Endodermal cell (in vitro differentiated cells): ENCODE measurements at regions not wholly inside any gene's neighbourhood (a gene's known extent, or its start where the extent isn't known, plus 50 kb on each side); places are given as distances from the start of the nearest gene placed in this dataset.

Experiments used
- DNase-seq: peaks from one replicate; pipeline ENCODE4 v3.0.0-alpha.2; 2017
- H3K27ac ChIP-seq: 2 replicates; pipeline ENCODE4 v1.5.1; 2013; ENCODE audit warnings: mild to moderate bottlenecking, low read depth, low read length, moderate library complexity
- H3K27me3 ChIP-seq: 2 replicates; pipeline ENCODE4 v1.6.1; 2013; ENCODE audit warnings: mild to moderate bottlenecking, low read length, moderate library complexity; ENCODE audit not compliant: insufficient read depth, control insufficient read depth, poor library complexity, severe bottlenecking
- H3K36me3 ChIP-seq: 2 replicates; pipeline ENCODE4 v1.7.0; 2013; ENCODE audit warnings: mild to moderate bottlenecking, low read length, moderate library complexity; ENCODE audit not compliant: control insufficient read depth, insufficient read depth
- H3K4me1 ChIP-seq: one replicate; pipeline ENCODE4 v1.7.0; 2013; ENCODE audit warnings: low read length; ENCODE audit not compliant: control insufficient read depth, insufficient read depth
- H3K4me3 ChIP-seq: 2 replicates; pipeline ENCODE4 v1.5.1; 2013; ENCODE audit warnings: mild to moderate bottlenecking, low read length, moderate library complexity
- H3K9ac ChIP-seq: 2 replicates; pipeline ENCODE4 v1.6.1; 2013; ENCODE audit warnings: mild to moderate bottlenecking, low read length, moderate library complexity; ENCODE audit not compliant: poor library complexity, severe bottlenecking; ENCODE audit errors: extremely low read depth
- H3K9me3 ChIP-seq: 2 replicates; pipeline ENCODE4 v1.6.1; 2013; ENCODE audit warnings: mild to moderate bottlenecking, low read length, moderate library complexity; ENCODE audit not compliant: control insufficient read depth
- H3K27ac Mint-ChIP-seq: 2 replicates; pipeline ENCODE4 v1.8.0; 2020; ENCODE audit warnings: mixed read lengths
- H3K27me3 Mint-ChIP-seq: 2 replicates; pipeline ENCODE4 v1.8.0; 2021; ENCODE audit warnings: mild to moderate bottlenecking, mixed read lengths; ENCODE audit not compliant: insufficient read depth
- H3K36me3 Mint-ChIP-seq: 2 replicates; pipeline ENCODE4 v1.8.0; 2020; ENCODE audit warnings: low read depth, mixed read lengths
- H3K4me1 Mint-ChIP-seq: 2 replicates; pipeline ENCODE4 v1.8.0; 2020; ENCODE audit warnings: mixed read lengths
- H3K4me3 Mint-ChIP-seq: 2 replicates; pipeline ENCODE4 v1.8.0; 2020; ENCODE audit warnings: mild to moderate bottlenecking, moderate library complexity, mixed read lengths
- H3K9me3 Mint-ChIP-seq: 2 replicates; pipeline ENCODE4 v1.8.0; 2020; ENCODE audit warnings: mild to moderate bottlenecking, mixed read lengths
- CTCF ChIP-seq: fragments of 200-600 bp; sonication (generic); conservative IDR thresholded peaks from 2 replicates; pipeline ENCODE4 v1.5.0; 2021; ENCODE audit warnings: antibody characterized with exemption, mild to moderate bottlenecking
- WGBS, 2 experiments: methylation state at CpG; one replicate each; pipeline versions ENCODE4 v1.1.5 to v1.1.7; 2013; ENCODE audit warnings: missing lambda C conversion rate in 2 of 2, mixed read lengths in 1 of 2; ENCODE audit not compliant: insufficient coverage in 1 of 2, insufficient read length in 1 of 2; 5-methylcytosine and 5-hydroxymethylcytosine counted together

GRCh38 chr12:60094436-60094835 is 498.6 kb downstream of the SLC16A7 start:
- H3K27ac Mint-ChIP-seq, result no peak overlapping the region
- H3K4me1 Mint-ChIP-seq, result no peaks in the 10 kb centered on the region
- WGBS, 2 experiments, result 78% methylated on average over 1 of the region's 1 CpG; no CpG with 5 or more reads in 1 of the 2 experiments
- Histone ChIP-seq H3K36me3 (no peaks in the 10 kb centered on the region), H3K9me3 (peaks cover 6% of the 10 kb centered on the region), H3K9ac (no peak overlapping the region), H3K27ac (no peak overlapping the region), H3K4me3 (no peak overlapping the region), H3K27me3 (no peaks in the 10 kb centered on the region), H3K4me1 (no peaks in the 10 kb centered on the region)
- no peaks in the 10 kb centered on the region for H3K36me3 Mint-ChIP-seq
- H3K9me3 Mint-ChIP-seq, result peaks cover 10% of the 10 kb centered on the region
- H3K27me3 Mint-ChIP-seq, result no peaks in the 10 kb centered on the region
- TF ChIP-seq CTCF, result no peak
- H3K4me3 Mint-ChIP-seq, result no peak overlapping the region
- DNase-seq, result no peak

DNA sequence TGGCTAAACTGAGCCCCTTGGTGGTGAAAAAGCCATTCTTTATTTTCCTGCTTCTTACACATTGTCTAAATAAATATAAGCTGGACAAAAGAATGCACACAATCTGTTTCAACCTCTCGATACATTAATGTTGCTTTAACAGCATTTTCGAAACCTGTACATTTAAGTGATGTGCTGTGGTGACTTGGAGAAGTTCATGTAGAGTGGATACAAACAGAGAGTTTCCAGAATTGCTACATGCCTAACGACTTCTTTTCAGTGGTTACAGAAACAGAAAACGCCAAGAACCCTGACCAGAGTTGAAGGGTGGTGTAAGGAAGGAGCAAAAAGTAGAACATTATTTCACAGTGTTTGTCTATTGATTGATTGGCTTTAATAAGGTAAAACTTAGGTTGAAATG is 500.9 kb downstream of the SLC16A7 start:
- H3K27me3 ChIP-seq, result no peaks in the 10 kb centered on the region
- H3K9ac ChIP-seq, result no peak overlapping the region
- Mint-ChIP-seq H3K4me3 (no peak overlapping the region), H3K36me3 (no peaks in the 10 kb centered on the region), H3K27me3 (no peaks in the 10 kb centered on the region), H3K27ac (no peak overlapping the region), H3K4me1 (no peaks in the 10 kb centered on the region), H3K9me3 (peaks cover 14% of the 10 kb centered on the region)
- no peak for DNase-seq
- peaks cover 18% of the 10 kb centered on the region for H3K9me3 ChIP-seq
- no peak overlapping the region for H3K4me3 ChIP-seq
- H3K27ac ChIP-seq, result no peak overlapping the region
- H3K36me3 ChIP-seq, result no peaks in the 10 kb centered on the region
- 89 to 96% methylated on average over 3 to 4 of the region's 4 CpGs for WGBS, 2 experiments
- no peak for TF ChIP-seq CTCF
- no peaks in the 10 kb centered on the region for H3K4me1 ChIP-seq

DNA sequence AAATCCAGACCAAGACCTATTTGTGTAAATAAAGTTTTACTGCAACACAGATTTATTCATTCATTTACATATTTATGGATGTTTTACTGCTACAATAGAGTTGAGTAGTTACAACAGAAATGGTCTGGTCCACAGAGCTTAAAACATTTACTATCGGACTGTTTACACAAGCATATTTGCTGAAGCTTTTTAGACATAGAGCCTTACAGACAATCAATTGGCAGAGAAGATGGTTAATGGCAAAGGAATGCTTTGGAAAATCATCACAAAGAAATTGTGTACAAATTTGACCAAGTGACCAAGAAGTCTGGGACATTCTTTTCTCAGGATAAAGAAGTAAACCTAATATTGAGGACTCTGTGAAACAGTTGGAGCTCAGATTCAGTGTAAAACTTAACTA is 504.3 kb downstream of the SLC16A7 start:
- TF ChIP-seq CTCF, result no peak
- Mint-ChIP-seq H3K36me3 (no peaks in the 10 kb centered on the region), H3K4me3 (no peak overlapping the region), H3K9me3 (peaks cover 14% of the 10 kb centered on the region), H3K4me1 (no peaks in the 10 kb centered on the region), H3K27ac (no peak overlapping the region), H3K27me3 (no peaks in the 10 kb centered on the region)
- no peaks in the 10 kb centered on the region for H3K27me3 ChIP-seq
- DNase-seq, result no peak
- H3K4me3 ChIP-seq, result no peak overlapping the region
- peaks cover 18% of the 10 kb centered on the region for H3K9me3 ChIP-seq
- H3K27ac ChIP-seq, result no peak overlapping the region
- H3K9ac ChIP-seq, result no peak overlapping the region
- 84 to 89% methylated on average over 1 of the region's 1 CpG for WGBS, 2 experiments
- H3K36me3 ChIP-seq, result no peaks in the 10 kb centered on the region
- H3K4me1 ChIP-seq, result no peaks in the 10 kb centered on the region
